ENCODE measurements at regions not wholly inside any gene's neighbourhood (a gene's known extent, or its start where the extent isn't known, plus 50 kb on each side); places are given as distances from the start of the nearest gene placed in this dataset.
A peak's percentile ranks its signal among the peaks of the same experiment; 100 is the strongest.

- no peaks in the 10 kb centered on the region for H3K27me3 ChIP-seq (ENCODE audit: control insufficient read depth, insufficient read depth, low read length)
- no peak for DNase-seq (ENCODE audit: low read depth)
- no peaks in the 10 kb centered on the region for H3K36me3 ChIP-seq (ENCODE audit: control insufficient read depth, insufficient read depth, low read length)
- POLR2A ChIA-PET = no interaction called here
- no peak overlapping the region for H3K4me3 ChIP-seq (ENCODE audit: low read depth, low read length)
- TF ChIP-seq CTCF (IDR thresholded peaks at IDR 0.05; ENCODE audit: insufficient read depth, low read depth, low read length) = no peak
- CTCF ChIA-PET = interaction anchor here (0.7 to 1.7 kb wide), 4 partner anchors 13 to 229 kb away, joined by 3 to 5 read pairs (median 3); no protein-coding TSS in a partner anchor
Observed at GRCh38 chr19:28966737-28967399, 246.1 kb downstream of the UQCRFS1 start.

- POLR2A ChIA-PET = no interaction called here
- Histone ChIP-seq H3K4me3 (ENCODE audit: low read depth, low read length) (no peak overlapping the region), H3K36me3 (ENCODE audit: control insufficient read depth, insufficient read depth, low read length) (no peaks in the 10 kb centered on the region), H3K27me3 (ENCODE audit: control insufficient read depth, insufficient read depth, low read length) (no peaks in the 10 kb centered on the region)
- CTCF ChIA-PET = no interaction called here
- DNase-seq (ENCODE audit: low read depth) = no peak
- no peak for TF ChIP-seq CTCF (IDR thresholded peaks at IDR 0.05; ENCODE audit: insufficient read depth, low read depth, low read length)
Observed at GRCh38 chr19:28964500-28964899, 248.5 kb downstream of the UQCRFS1 start.

- no peak for DNase-seq (ENCODE audit: low read depth)
- TF ChIP-seq CTCF (IDR thresholded peaks at IDR 0.05; ENCODE audit: insufficient read depth, low read depth, low read length) = no peak
- CTCF ChIA-PET = interaction anchor here (1.2 to 1.5 kb wide), 2 partner anchors 10 to 21 kb away, joined by 3 read pairs; no protein-coding TSS in a partner anchor
- H3K4me3 ChIP-seq (ENCODE audit: low read depth, low read length) = no peak overlapping the region
- POLR2A ChIA-PET = no interaction called here
- H3K27me3 ChIP-seq (ENCODE audit: control insufficient read depth, insufficient read depth, low read length) = no peaks in the 10 kb centered on the region
- no peaks in the 10 kb centered on the region for H3K36me3 ChIP-seq (ENCODE audit: control insufficient read depth, insufficient read depth, low read length)
Observed at GRCh38 chr19:28963486-28964250, 249.3 kb downstream of the UQCRFS1 start.

GRCh38 chr19:28961772-28962500 lies 251.0 kb downstream of the UQCRFS1 start:
- Histone ChIP-seq H3K27me3 (ENCODE audit: control insufficient read depth, insufficient read depth, low read length) (no peaks in the 10 kb centered on the region), H3K36me3 (ENCODE audit: control insufficient read depth, insufficient read depth, low read length) (no peaks in the 10 kb centered on the region), H3K4me3 (ENCODE audit: low read depth, low read length) (no peak overlapping the region)
- DNase-seq (ENCODE audit: low read depth) = peak; percentile 63
- ChIA-PET CTCF (interaction anchor here (1.5 kb wide), 1 partner anchor 19 kb away, joined by 3 read pairs; no protein-coding TSS in a partner anchor), POLR2A (interaction anchor here (0.7 kb wide), 1 partner anchor 260 kb away, joined by 13 read pairs; no protein-coding TSS in a partner anchor)
- no peak for TF ChIP-seq CTCF (IDR thresholded peaks at IDR 0.05; ENCODE audit: insufficient read depth, low read depth, low read length)

Data from BJ (cell line).